GM23338 (cell line): ENCODE measurements at regions not wholly inside any gene's neighbourhood (a gene's known extent, or its start where the extent isn't known, plus 50 kb on each side); places are given as distances from the start of the nearest gene placed in this dataset.

Experiments used
- ATAC-seq: fragments of 200-7000 bp; cut with Tn5 transposase; 3 replicates; pipeline ENCODE4 v1.9.1; 2020
- DNase-seq: peaks from one replicate; pipeline ENCODE4 v3.0.0-alpha.2; 2015; ENCODE audit warnings: low spot score
- H2AFZ ChIP-seq: fragments of 200-600 bp; sonication (generic); 2 replicates; pipeline ENCODE4 v1.8.0; 2016; ENCODE audit warnings: antibody characterized with exemption, mild to moderate bottlenecking, moderate library complexity
- H3F3A ChIP-seq: fragments of 200-600 bp; sonication (generic); replicated peaks from 2 replicates; pipeline ENCODE4 v1.8.0; 2017; ENCODE audit warnings: antibody characterized with exemption, mixed run types, low read depth
- H3K27ac ChIP-seq: fragments of 200-600 bp; sonication (generic); 2 replicates; pipeline ENCODE4 v1.6.1; 2016; ENCODE audit warnings: low read depth
- H3K27me3 ChIP-seq: fragments of 200-600 bp; sonication (generic); 2 replicates; pipeline ENCODE4 v1.8.0; 2016; ENCODE audit warnings: mild to moderate bottlenecking, mixed run types, moderate library complexity; ENCODE audit not compliant: insufficient read depth
- H3K36me3 ChIP-seq: fragments of 200-600 bp; sonication (generic); 2 replicates; pipeline ENCODE4 v1.8.0; 2016; ENCODE audit warnings: mild to moderate bottlenecking; ENCODE audit not compliant: insufficient read depth
- H3K4me1 ChIP-seq: fragments of 200-600 bp; sonication (generic); 2 replicates; pipeline ENCODE4 v1.8.0; 2016; ENCODE audit warnings: mild to moderate bottlenecking, moderate library complexity; ENCODE audit not compliant: insufficient read depth
- H3K4me2 ChIP-seq: fragments of 200-600 bp; sonication (generic); 2 replicates; pipeline ENCODE4 v1.7.1; 2017; ENCODE audit warnings: mixed run types
- H3K4me3 ChIP-seq: fragments of 200-600 bp; sonication (generic); 2 replicates; pipeline ENCODE4 v1.6.1; 2016; ENCODE audit warnings: mixed run types
- H3K79me2 ChIP-seq: fragments of 200-600 bp; sonication (generic); replicated peaks from 2 replicates; pipeline ENCODE4 v1.8.0; 2017; ENCODE audit warnings: mild to moderate bottlenecking; ENCODE audit not compliant: insufficient read depth
- H3K9me2 ChIP-seq: fragments of 200-600 bp; sonication (generic); 2 replicates; pipeline ENCODE4 v1.8.0; 2017; ENCODE audit not compliant: insufficient read depth
- H4K20me1 ChIP-seq: fragments of 200-600 bp; sonication (generic); replicated peaks from 2 replicates; pipeline ENCODE4 v1.8.0; 2017; ENCODE audit warnings: mild to moderate bottlenecking; ENCODE audit not compliant: insufficient read depth
- H3K27ac Mint-ChIP-seq: 2 replicates; pipeline ENCODE4 v1.8.0; 2020; ENCODE audit warnings: inconsistent platforms, mild to moderate bottlenecking, moderate library complexity, mixed read lengths
- H3K27me3 Mint-ChIP-seq: 3 replicates; pipeline ENCODE4 v1.8.0; 2022; ENCODE audit warnings: low read depth, mild to moderate bottlenecking, moderate library complexity, mixed read lengths, inconsistent platforms; ENCODE audit not compliant: insufficient read depth, poor library complexity
- H3K36me3 Mint-ChIP-seq: 3 replicates; pipeline ENCODE4 v1.8.0; 2021; ENCODE audit warnings: low read depth, mild to moderate bottlenecking, inconsistent platforms, moderate library complexity, mixed read lengths
- H3K4me1 Mint-ChIP-seq: 3 replicates; pipeline ENCODE4 v1.8.0; 2020; ENCODE audit warnings: mild to moderate bottlenecking, inconsistent platforms, mixed read lengths
- H3K4me3 Mint-ChIP-seq: 3 replicates; pipeline ENCODE4 v1.8.0; 2021; ENCODE audit warnings: moderate library complexity, mild to moderate bottlenecking, inconsistent platforms, mixed read lengths
- H3K9me3 Mint-ChIP-seq: 3 replicates; pipeline ENCODE4 v1.8.0; 2020; ENCODE audit warnings: moderate library complexity, mild to moderate bottlenecking, inconsistent platforms, mixed read lengths
- EZH2 ChIP-seq: fragments of 200-600 bp; sonication (generic); IDR thresholded peaks from one replicate; pipeline ENCODE4 v1.8.0; 2017; ENCODE audit warnings: antibody characterized with exemption, mild to moderate bottlenecking, low read depth; ENCODE audit not compliant: unreplicated experiment
- EZH2phosphoT487 ChIP-seq: fragments of 200-600 bp; sonication (generic); IDR thresholded peaks from one replicate; pipeline ENCODE4 v1.8.1; 2018; ENCODE audit warnings: antibody characterized with exemption; ENCODE audit not compliant: unreplicated experiment
- STAT1 ChIP-seq: IDR thresholded peaks from one replicate; pipeline ENCODE4 v1.6.1; 2016; ENCODE audit warnings: antibody characterized with exemption; ENCODE audit not compliant: unreplicated experiment
- TF ChIP-seq, protein P1 (sequence below), 2 experiments: fragments of 200-600 bp in 1 of 2; sonication (generic) in 1 of 2; conservative IDR thresholded peaks; 2 replicates each; pipeline versions ENCODE4 v1.5.1 to v1.6.1; 2016 to 2017; ENCODE audit warnings: antibody characterized with exemption in 2 of 2, low read depth in 2 of 2, mild to moderate bottlenecking in 2 of 2, moderate library complexity in 1 of 2
- TF ChIP-seq, protein P2 (sequence below): IDR thresholded peaks from 2 replicates; pipeline ENCODE4 v1.6.1; 2016; ENCODE audit warnings: antibody characterized with exemption
- TF ChIP-seq, protein P3 (sequence below): fragments of 250-450 bp; sonication (Bioruptor Pico); IDR thresholded peaks from 2 replicates; pipeline ENCODE4 v1.5.0; 2020; ENCODE audit warnings: mild to moderate bottlenecking, moderate library complexity
- TF ChIP-seq, protein P4 (sequence below): IDR thresholded peaks from one replicate; pipeline ENCODE4 v1.6.1; 2018; ENCODE audit warnings: antibody characterized with exemption; ENCODE audit not compliant: unreplicated experiment

DNA sequence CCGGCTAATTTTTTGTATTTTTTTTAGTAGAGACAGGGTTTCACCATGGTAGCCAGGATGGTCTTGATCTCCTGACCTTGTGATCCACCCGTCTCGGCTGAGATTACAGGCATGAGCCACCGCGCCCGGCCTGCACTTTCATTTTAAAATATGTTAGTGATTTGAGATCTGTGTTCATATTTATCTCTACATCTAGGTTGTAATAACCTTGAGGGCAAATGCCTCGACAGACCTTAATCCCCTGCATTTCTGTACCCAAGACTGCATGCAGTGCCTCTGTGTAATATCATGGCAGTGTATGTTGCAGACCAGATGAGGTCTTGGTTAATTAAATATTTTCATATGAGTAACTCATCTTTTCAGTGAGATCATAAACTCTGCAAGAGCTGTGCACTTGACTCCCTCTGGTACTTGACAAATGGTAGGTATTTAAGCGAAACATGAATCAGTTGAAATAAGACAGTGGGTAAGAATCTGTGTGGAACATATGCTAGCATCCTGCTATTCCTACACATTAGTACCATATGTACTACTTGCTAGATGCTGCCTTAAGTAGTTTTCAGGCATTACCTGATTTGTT is 673.9 kb upstream of the ANKRD30A start:
- Histone ChIP-seq H3K4me1 (peaks cover 23% of the 10 kb centered on the region), H3K27me3 (no peaks in the 10 kb centered on the region), H3K4me3 (no peak overlapping the region), H3K36me3 (no peaks in the 10 kb centered on the region), H4K20me1 (no peaks in the 10 kb centered on the region), H3K9me2 (no peaks in the 10 kb centered on the region), H2AFZ (no peak overlapping the region), H3K27ac (no peak overlapping the region), H3F3A (no peaks in the 10 kb centered on the region), H3K79me2 (no peaks in the 10 kb centered on the region), H3K4me2 (no peak overlapping the region)
- Mint-ChIP-seq H3K9me3 (peaks cover 15% of the 10 kb centered on the region; the same call in 2 of the 3 replicates), H3K4me1 (peaks cover 26% of the 10 kb centered on the region), H3K27ac (no peak overlapping the region), H3K4me3 (no peak overlapping the region), H3K36me3 (peaks cover 20% of the 10 kb centered on the region; the same call in 2 of the 3 replicates), H3K27me3 (no peaks in the 10 kb centered on the region)
- DNase-seq (no peak), ATAC-seq (no peak)
- TF ChIP-seq EZH2phosphoT487, result no peak
- no peak for TF ChIP-seq EZH2
- TF ChIP-seq, protein P1, sequence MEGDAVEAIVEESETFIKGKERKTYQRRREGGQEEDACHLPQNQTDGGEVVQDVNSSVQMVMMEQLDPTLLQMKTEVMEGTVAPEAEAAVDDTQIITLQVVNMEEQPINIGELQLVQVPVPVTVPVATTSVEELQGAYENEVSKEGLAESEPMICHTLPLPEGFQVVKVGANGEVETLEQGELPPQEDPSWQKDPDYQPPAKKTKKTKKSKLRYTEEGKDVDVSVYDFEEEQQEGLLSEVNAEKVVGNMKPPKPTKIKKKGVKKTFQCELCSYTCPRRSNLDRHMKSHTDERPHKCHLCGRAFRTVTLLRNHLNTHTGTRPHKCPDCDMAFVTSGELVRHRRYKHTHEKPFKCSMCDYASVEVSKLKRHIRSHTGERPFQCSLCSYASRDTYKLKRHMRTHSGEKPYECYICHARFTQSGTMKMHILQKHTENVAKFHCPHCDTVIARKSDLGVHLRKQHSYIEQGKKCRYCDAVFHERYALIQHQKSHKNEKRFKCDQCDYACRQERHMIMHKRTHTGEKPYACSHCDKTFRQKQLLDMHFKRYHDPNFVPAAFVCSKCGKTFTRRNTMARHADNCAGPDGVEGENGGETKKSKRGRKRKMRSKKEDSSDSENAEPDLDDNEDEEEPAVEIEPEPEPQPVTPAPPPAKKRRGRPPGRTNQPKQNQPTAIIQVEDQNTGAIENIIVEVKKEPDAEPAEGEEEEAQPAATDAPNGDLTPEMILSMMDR (conservative IDR thresholded peaks at IDR 0.05; ENCODE audit: low read depth in 2 of 2), result no peak
- no peak for TF ChIP-seq STAT1
- TF ChIP-seq, protein P2, sequence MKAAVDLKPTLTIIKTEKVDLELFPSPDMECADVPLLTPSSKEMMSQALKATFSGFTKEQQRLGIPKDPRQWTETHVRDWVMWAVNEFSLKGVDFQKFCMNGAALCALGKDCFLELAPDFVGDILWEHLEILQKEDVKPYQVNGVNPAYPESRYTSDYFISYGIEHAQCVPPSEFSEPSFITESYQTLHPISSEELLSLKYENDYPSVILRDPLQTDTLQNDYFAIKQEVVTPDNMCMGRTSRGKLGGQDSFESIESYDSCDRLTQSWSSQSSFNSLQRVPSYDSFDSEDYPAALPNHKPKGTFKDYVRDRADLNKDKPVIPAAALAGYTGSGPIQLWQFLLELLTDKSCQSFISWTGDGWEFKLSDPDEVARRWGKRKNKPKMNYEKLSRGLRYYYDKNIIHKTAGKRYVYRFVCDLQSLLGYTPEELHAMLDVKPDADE, result no peak

DNA sequence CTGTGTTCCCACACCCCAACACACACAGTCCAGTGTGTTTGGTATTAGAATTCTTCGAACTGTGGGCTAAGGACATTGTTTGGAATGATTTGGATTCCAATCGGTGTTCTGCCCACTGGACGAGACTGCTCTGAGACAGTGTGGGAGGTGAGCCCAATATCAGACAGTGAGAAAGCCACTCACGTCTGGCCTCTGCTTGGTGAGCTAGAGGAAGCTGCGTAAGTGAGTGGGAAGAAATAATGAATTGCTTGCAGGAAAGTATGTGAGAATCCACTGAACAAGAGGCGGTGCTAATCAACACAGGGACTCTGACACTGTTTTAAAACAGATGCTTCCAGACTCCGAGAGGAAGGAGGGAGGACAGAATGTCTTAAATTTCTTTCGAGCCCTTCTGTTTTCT is 675.0 kb upstream of the ANKRD30A start:
- Histone ChIP-seq H3K27ac (no peak overlapping the region), H3K4me1 (peaks cover 29% of the 10 kb centered on the region), H4K20me1 (no peaks in the 10 kb centered on the region), H3K27me3 (no peaks in the 10 kb centered on the region), H2AFZ (no peak overlapping the region), H3K36me3 (no peaks in the 10 kb centered on the region), H3F3A (no peaks in the 10 kb centered on the region), H3K9me2 (no peaks in the 10 kb centered on the region), H3K4me2 (peak overlapping the region; percentile 68), H3K79me2 (no peaks in the 10 kb centered on the region), H3K4me3 (no peak overlapping the region)
- ATAC-seq, result peak; percentile 15
- DNase-seq, result peak; percentile 9
- no peak overlapping the region for H3K4me3 Mint-ChIP-seq
- H3K36me3 Mint-ChIP-seq, result peaks cover 17% of the 10 kb centered on the region; the same call in 2 of the 3 replicates
- peak overlapping the region; percentile 77; the same call in 1 of the 2 replicates for H3K27ac Mint-ChIP-seq
- no peaks in the 10 kb centered on the region for H3K27me3 Mint-ChIP-seq
- H3K9me3 Mint-ChIP-seq, result peaks cover 15% of the 10 kb centered on the region; the same call in 2 of the 3 replicates
- H3K4me1 Mint-ChIP-seq, result peaks cover 30% of the 10 kb centered on the region
- TF ChIP-seq, protein P3, sequence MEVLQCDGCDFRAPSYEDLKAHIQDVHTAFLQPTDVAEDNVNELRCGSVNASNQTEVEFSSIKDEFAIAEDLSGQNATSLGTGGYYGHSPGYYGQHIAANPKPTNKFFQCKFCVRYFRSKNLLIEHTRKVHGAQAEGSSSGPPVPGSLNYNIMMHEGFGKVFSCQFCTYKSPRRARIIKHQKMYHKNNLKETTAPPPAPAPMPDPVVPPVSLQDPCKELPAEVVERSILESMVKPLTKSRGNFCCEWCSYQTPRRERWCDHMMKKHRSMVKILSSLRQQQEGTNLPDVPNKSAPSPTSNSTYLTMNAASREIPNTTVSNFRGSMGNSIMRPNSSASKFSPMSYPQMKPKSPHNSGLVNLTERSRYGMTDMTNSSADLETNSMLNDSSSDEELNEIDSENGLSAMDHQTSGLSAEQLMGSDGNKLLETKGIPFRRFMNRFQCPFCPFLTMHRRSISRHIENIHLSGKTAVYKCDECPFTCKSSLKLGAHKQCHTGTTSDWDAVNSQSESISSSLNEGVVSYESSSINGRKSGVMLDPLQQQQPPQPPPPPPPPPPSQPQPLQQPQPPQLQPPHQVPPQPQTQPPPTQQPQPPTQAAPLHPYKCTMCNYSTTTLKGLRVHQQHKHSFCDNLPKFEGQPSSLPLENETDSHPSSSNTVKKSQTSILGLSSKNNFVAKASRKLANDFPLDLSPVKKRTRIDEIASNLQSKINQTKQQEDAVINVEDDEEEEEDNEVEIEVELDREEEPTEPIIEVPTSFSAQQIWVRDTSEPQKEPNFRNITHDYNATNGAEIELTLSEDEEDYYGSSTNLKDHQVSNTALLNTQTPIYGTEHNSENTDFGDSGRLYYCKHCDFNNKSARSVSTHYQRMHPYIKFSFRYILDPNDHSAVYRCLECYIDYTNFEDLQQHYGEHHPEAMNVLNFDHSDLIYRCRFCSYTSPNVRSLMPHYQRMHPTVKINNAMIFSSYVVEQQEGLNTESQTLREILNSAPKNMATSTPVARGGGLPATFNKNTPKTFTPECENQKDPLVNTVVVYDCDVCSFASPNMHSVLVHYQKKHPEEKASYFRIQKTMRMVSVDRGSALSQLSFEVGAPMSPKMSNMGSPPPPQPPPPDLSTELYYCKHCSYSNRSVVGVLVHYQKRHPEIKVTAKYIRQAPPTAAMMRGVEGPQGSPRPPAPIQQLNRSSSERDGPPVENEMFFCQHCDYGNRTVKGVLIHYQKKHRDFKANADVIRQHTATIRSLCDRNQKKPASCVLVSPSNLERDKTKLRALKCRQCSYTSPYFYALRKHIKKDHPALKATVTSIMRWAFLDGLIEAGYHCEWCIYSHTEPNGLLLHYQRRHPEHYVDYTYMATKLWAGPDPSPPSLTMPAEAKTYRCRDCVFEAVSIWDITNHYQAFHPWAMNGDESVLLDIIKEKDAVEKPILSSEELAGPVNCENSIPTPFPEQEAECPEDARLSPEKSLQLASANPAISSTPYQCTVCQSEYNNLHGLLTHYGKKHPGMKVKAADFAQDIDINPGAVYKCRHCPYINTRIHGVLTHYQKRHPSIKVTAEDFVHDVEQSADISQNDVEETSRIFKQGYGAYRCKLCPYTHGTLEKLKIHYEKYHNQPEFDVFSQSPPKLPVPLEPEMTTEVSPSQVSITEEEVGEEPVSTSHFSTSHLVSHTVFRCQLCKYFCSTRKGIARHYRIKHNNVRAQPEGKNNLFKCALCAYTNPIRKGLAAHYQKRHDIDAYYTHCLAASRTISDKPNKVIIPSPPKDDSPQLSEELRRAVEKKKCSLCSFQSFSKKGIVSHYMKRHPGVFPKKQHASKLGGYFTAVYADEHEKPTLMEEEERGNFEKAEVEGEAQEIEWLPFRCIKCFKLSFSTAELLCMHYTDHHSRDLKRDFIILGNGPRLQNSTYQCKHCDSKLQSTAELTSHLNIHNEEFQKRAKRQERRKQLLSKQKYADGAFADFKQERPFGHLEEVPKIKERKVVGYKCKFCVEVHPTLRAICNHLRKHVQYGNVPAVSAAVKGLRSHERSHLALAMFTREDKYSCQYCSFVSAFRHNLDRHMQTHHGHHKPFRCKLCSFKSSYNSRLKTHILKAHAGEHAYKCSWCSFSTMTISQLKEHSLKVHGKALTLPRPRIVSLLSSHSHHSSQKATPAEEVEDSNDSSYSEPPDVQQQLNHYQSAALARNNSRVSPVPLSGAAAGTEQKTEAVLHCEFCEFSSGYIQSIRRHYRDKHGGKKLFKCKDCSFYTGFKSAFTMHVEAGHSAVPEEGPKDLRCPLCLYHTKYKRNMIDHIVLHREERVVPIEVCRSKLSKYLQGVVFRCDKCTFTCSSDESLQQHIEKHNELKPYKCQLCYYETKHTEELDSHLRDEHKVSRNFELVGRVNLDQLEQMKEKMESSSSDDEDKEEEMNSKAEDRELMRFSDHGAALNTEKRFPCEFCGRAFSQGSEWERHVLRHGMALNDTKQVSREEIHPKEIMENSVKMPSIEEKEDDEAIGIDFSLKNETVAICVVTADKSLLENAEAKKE, result no peak
- TF ChIP-seq, protein P4, sequence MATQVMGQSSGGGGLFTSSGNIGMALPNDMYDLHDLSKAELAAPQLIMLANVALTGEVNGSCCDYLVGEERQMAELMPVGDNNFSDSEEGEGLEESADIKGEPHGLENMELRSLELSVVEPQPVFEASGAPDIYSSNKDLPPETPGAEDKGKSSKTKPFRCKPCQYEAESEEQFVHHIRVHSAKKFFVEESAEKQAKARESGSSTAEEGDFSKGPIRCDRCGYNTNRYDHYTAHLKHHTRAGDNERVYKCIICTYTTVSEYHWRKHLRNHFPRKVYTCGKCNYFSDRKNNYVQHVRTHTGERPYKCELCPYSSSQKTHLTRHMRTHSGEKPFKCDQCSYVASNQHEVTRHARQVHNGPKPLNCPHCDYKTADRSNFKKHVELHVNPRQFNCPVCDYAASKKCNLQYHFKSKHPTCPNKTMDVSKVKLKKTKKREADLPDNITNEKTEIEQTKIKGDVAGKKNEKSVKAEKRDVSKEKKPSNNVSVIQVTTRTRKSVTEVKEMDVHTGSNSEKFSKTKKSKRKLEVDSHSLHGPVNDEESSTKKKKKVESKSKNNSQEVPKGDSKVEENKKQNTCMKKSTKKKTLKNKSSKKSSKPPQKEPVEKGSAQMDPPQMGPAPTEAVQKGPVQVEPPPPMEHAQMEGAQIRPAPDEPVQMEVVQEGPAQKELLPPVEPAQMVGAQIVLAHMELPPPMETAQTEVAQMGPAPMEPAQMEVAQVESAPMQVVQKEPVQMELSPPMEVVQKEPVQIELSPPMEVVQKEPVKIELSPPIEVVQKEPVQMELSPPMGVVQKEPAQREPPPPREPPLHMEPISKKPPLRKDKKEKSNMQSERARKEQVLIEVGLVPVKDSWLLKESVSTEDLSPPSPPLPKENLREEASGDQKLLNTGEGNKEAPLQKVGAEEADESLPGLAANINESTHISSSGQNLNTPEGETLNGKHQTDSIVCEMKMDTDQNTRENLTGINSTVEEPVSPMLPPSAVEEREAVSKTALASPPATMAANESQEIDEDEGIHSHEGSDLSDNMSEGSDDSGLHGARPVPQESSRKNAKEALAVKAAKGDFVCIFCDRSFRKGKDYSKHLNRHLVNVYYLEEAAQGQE, result no peak
- TF ChIP-seq EZH2, result no peak
